Nephron progenitor cell (in vitro differentiated cells): ENCODE measurements at regions not wholly inside any gene's neighbourhood (a gene's known extent, or its start where the extent isn't known, plus 50 kb on each side); places are given as distances from the start of the nearest gene placed in this dataset.

Experiments used
- DNase-seq: peaks from one replicate; pipeline ENCODE4 v3.0.0; 2021
- H3K27ac Mint-ChIP-seq: 2 replicates; pipeline ENCODE4 v1.8.0; 2021; ENCODE audit warnings: mild to moderate bottlenecking, moderate library complexity, mixed read lengths
- H3K27me3 Mint-ChIP-seq: 2 replicates; pipeline ENCODE4 v1.8.0; 2021; ENCODE audit warnings: mild to moderate bottlenecking, low read depth, mixed read lengths; ENCODE audit not compliant: poor library complexity
- H3K36me3 Mint-ChIP-seq: 2 replicates; pipeline ENCODE4 v1.8.0; 2021; ENCODE audit warnings: low read depth, mixed read lengths
- H3K4me1 Mint-ChIP-seq: 2 replicates; pipeline ENCODE4 v1.8.0; 2021; ENCODE audit warnings: mixed read lengths
- H3K4me3 Mint-ChIP-seq: 2 replicates; pipeline ENCODE4 v1.8.0; 2021; ENCODE audit warnings: mild to moderate bottlenecking, moderate library complexity, mixed read lengths
- H3K9me3 Mint-ChIP-seq: 2 replicates; pipeline ENCODE4 v1.8.0; 2021; ENCODE audit warnings: mild to moderate bottlenecking, moderate library complexity, mixed read lengths
- CTCF ChIP-seq: fragments of 200-600 bp; sonication (generic); IDR thresholded peaks from 2 replicates; pipeline ENCODE4 v1.5.0; 2021; ENCODE audit warnings: antibody characterized with exemption

GRCh38 chr10:90328896-90329295 is 528.9 kb downstream of the HTR7 start:
- no peaks in the 10 kb centered on the region for H3K9me3 Mint-ChIP-seq
- TF ChIP-seq CTCF = no peak
- no peak for DNase-seq
- no peaks in the 10 kb centered on the region for H3K36me3 Mint-ChIP-seq
- no peak overlapping the region for H3K27ac Mint-ChIP-seq
- H3K4me3 Mint-ChIP-seq = no peak overlapping the region
- no peaks in the 10 kb centered on the region for H3K4me1 Mint-ChIP-seq
- H3K27me3 Mint-ChIP-seq = peaks cover 3% of the 10 kb centered on the region

DNA sequence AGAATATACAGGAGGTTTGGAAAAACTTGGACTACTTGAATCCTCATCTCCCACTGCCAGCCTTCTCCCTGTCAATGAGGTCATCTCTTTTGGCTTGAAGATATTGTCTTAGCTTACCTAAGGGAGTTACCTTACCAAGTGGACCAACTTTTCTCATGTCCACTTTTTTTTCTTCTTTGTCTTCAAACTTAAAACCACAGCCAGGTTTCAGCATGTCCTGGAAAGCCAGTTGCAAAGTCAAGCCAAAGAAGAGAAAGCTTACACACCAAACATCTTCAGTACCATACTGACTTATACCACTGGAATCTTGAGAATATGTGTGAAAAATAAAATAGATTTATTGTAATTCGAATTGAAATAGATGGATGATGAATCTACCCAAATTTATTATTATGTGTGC is 520.5 kb downstream of the HTR7 start:
- DNase-seq = no peak

GRCh38 chr10:90342480-90342879 is 515.4 kb downstream of the HTR7 start:
- H3K27ac Mint-ChIP-seq = no peak overlapping the region
- no peaks in the 10 kb centered on the region for H3K4me1 Mint-ChIP-seq
- no peak for TF ChIP-seq CTCF
- H3K36me3 Mint-ChIP-seq = no peaks in the 10 kb centered on the region
- H3K4me3 Mint-ChIP-seq = no peak overlapping the region
- H3K27me3 Mint-ChIP-seq = no peaks in the 10 kb centered on the region
- no peaks in the 10 kb centered on the region for H3K9me3 Mint-ChIP-seq
- no peak for DNase-seq

More for the DNA sequence above, 520.5 kb downstream of the HTR7 start:
- H3K4me1 Mint-ChIP-seq = no peaks in the 10 kb centered on the region
- H3K36me3 Mint-ChIP-seq = no peaks in the 10 kb centered on the region
- no peak for TF ChIP-seq CTCF
- H3K27ac Mint-ChIP-seq = no peak overlapping the region
- no peak overlapping the region for H3K4me3 Mint-ChIP-seq
- H3K9me3 Mint-ChIP-seq = no peaks in the 10 kb centered on the region
- no peaks in the 10 kb centered on the region for H3K27me3 Mint-ChIP-seq

DNA sequence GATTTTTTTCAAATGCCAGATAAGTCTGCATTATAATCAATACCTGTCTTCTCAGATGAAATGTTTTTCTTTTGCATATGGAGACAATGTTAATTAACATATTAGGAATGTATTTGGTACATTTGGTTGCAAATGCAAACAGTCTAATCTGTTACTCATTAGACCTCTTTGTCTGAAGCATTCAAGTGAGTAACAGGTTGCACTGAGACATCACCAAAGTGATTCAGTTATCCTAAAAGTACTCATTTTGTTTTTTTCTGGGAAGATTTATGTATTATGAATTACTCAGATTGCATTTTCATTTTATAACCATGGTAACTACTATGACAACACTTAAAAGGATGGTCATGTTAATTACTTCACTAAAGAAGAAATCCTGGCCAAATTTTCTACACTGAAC is 513.6 kb downstream of the HTR7 start:
- Mint-ChIP-seq H3K4me1 (no peaks in the 10 kb centered on the region), H3K27ac (no peak overlapping the region), H3K9me3 (no peaks in the 10 kb centered on the region), H3K27me3 (no peaks in the 10 kb centered on the region), H3K36me3 (no peaks in the 10 kb centered on the region), H3K4me3 (no peak overlapping the region)
- TF ChIP-seq CTCF = no peak
- DNase-seq = no peak

GRCh38 chr10:90347239-90347638 is 510.6 kb downstream of the HTR7 start:
- no peak for TF ChIP-seq CTCF
- Mint-ChIP-seq H3K27ac (no peak overlapping the region), H3K4me3 (no peak overlapping the region), H3K36me3 (no peaks in the 10 kb centered on the region), H3K9me3 (no peaks in the 10 kb centered on the region), H3K4me1 (no peaks in the 10 kb centered on the region), H3K27me3 (no peaks in the 10 kb centered on the region)
- DNase-seq = no peak

DNA sequence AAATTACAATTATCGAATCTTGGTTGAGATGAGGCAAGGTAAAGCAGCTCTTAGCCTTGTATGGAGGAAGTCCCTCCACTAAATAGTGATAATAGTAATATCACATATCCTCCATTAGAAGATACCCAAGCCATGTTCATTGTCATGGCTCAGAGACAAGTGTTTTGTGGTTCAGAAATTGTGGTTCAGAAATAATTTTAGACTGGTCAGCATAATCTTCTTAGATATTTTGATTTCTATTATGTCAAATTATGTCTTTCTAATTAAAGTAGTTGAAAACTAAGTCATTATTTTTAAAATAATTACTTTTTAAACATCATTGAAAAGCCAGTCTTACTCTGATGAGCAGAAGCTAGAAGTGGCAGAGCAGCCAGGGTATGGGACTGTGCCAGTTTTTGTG is 507.7 kb downstream of the HTR7 start:
- no peaks in the 10 kb centered on the region for H3K4me1 Mint-ChIP-seq
- no peaks in the 10 kb centered on the region for H3K9me3 Mint-ChIP-seq
- no peaks in the 10 kb centered on the region for H3K36me3 Mint-ChIP-seq
- no peak for DNase-seq
- no peaks in the 10 kb centered on the region for H3K27me3 Mint-ChIP-seq
- H3K27ac Mint-ChIP-seq = no peak overlapping the region
- H3K4me3 Mint-ChIP-seq = no peak overlapping the region
- TF ChIP-seq CTCF = no peak
